ENCODE measurements at regions not wholly inside any gene's neighbourhood (a gene's known extent, or its start where the extent isn't known, plus 50 kb on each side); places are given as distances from the start of the nearest gene placed in this dataset.

GRCh38 chr4:158018221-158018830, 154.5 kb downstream of the GASK1B start:
- TF ChIP-seq EZH2phosphoT487 (IDR thresholded peaks at IDR 0.05; ENCODE audit: low read depth) = no peak
- TF ChIP-seq CTCF (IDR thresholded peaks at IDR 0.05; ENCODE audit: low read depth, low read length) = no peak
- no peak overlapping the region for H2AFZ ChIP-seq (ENCODE audit: low read depth, low read length)
- H3K27me3 ChIP-seq (ENCODE audit: low read depth, low read length) = no peaks in the 10 kb centered on the region
- H3K27ac ChIP-seq (ENCODE audit: low read length) = peak overlapping the region; percentile 23
- peak overlapping the region; percentile 39 for H3K4me2 ChIP-seq (ENCODE audit: low read length)
- no peak overlapping the region for H3K4me3 ChIP-seq (ENCODE audit: low read length)
- no peaks in the 10 kb centered on the region for H3K9me3 ChIP-seq (ENCODE audit: insufficient read depth, low read length)
- no peak overlapping the region for H3K9ac ChIP-seq (ENCODE audit: low read length)
- peaks cover 22% of the 10 kb centered on the region for H3K4me1 ChIP-seq (ENCODE audit: low read length)
- no peaks in the 10 kb centered on the region for H3K36me3 ChIP-seq (replicated peaks; ENCODE audit: low read depth, low read length)
- no peaks in the 10 kb centered on the region for H4K20me1 ChIP-seq (ENCODE audit: insufficient read depth, low read length)
- no peaks in the 10 kb centered on the region for H3K79me2 ChIP-seq (ENCODE audit: low read length)

DNA sequence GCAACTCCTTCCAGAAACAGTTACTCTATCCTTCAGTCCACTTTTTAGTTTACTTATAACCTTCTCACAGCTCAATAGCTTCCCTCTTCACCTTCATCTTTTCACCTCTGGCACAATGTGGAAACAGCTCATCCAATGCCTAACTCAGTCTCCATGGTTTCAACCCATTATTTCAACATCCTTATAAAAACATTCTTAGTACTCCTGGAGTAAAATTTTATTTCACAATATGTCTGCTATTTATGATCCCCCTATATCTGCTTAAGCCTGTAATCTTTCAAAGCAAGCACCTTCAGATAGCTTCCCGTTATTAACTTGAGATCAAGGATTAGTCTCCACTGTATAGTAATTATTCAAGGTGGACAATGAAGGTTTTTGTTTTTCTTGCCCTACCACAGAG, 156.3 kb downstream of the GASK1B start:
- H3K27me3 ChIP-seq (ENCODE audit: low read depth, low read length) = no peaks in the 10 kb centered on the region
- no peak overlapping the region for H3K27ac ChIP-seq (ENCODE audit: low read length)
- no peaks in the 10 kb centered on the region for H3K79me2 ChIP-seq (ENCODE audit: low read length)
- H3K4me1 ChIP-seq (ENCODE audit: low read length) = peaks cover 26% of the 10 kb centered on the region
- H3K4me3 ChIP-seq (ENCODE audit: low read length) = no peak overlapping the region
- H4K20me1 ChIP-seq (ENCODE audit: insufficient read depth, low read length) = no peaks in the 10 kb centered on the region
- TF ChIP-seq EZH2phosphoT487 (IDR thresholded peaks at IDR 0.05; ENCODE audit: low read depth) = no peak
- TF ChIP-seq CTCF (IDR thresholded peaks at IDR 0.05; ENCODE audit: low read depth, low read length) = no peak
- no peak overlapping the region for H2AFZ ChIP-seq (ENCODE audit: low read depth, low read length)
- H3K36me3 ChIP-seq (replicated peaks; ENCODE audit: low read depth, low read length) = no peaks in the 10 kb centered on the region
- no peak overlapping the region for H3K9ac ChIP-seq (ENCODE audit: low read length)
- H3K9me3 ChIP-seq (ENCODE audit: insufficient read depth, low read length) = no peaks in the 10 kb centered on the region
- no peak overlapping the region for H3K4me2 ChIP-seq (ENCODE audit: low read length)

DNA sequence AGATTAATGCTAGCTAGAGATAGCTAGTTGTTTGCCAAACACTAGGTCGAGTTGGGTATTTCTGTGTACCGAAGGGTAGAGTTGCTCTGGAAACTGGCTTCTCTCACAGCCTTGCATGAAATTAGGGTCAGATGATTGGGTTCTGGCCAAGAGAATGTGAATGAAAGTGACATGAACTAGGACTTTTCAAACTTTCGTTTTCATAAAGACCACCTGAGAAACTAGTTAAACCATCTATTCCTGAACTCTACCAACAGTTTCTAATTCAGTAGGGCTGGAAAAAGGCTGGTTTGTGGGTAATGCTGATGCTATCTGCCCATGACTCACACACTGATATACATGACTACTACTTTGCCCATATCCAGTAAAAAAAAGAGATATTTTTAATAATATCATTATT, 157.6 kb downstream of the GASK1B start:
- Histone ChIP-seq H4K20me1 (ENCODE audit: insufficient read depth, low read length) (no peaks in the 10 kb centered on the region), H3K4me1 (ENCODE audit: low read length) (peaks cover 26% of the 10 kb centered on the region), H3K27me3 (ENCODE audit: low read depth, low read length) (no peaks in the 10 kb centered on the region), H3K27ac (ENCODE audit: low read length) (no peak overlapping the region), H3K79me2 (ENCODE audit: low read length) (no peaks in the 10 kb centered on the region), H3K9ac (ENCODE audit: low read length) (no peak overlapping the region), H2AFZ (ENCODE audit: low read depth, low read length) (no peak overlapping the region), H3K4me2 (ENCODE audit: low read length) (no peak overlapping the region), H3K36me3 (replicated peaks; ENCODE audit: low read depth, low read length) (no peaks in the 10 kb centered on the region), H3K9me3 (ENCODE audit: insufficient read depth, low read length) (no peaks in the 10 kb centered on the region), H3K4me3 (ENCODE audit: low read length) (no peak overlapping the region)
- no peak for TF ChIP-seq EZH2phosphoT487 (IDR thresholded peaks at IDR 0.05; ENCODE audit: low read depth)
- no peak for TF ChIP-seq CTCF (IDR thresholded peaks at IDR 0.05; ENCODE audit: low read depth, low read length)

DNA sequence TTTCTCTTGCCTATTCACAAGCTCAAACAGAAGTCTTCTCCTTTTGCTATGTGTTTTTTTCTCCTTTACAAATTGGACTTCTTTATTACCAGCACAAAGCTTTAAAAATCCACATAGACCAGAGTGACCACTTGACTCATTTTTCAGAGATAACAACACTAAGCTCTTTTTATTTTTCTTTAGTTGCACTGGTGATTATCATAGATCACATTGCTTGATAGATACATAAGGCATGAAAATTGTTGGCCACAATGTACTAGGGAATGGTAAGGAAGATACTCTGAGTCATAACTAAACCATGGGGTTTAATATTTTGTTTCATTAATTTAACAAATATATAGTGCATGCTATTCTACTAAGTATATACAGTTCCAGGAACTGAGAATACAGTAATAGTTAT, 159.0 kb downstream of the GASK1B start:
- no peaks in the 10 kb centered on the region for H4K20me1 ChIP-seq (ENCODE audit: insufficient read depth, low read length)
- H3K9me3 ChIP-seq (ENCODE audit: insufficient read depth, low read length) = no peaks in the 10 kb centered on the region
- no peaks in the 10 kb centered on the region for H3K27me3 ChIP-seq (ENCODE audit: low read depth, low read length)
- H3K4me2 ChIP-seq (ENCODE audit: low read length) = no peak overlapping the region
- H3K4me1 ChIP-seq (ENCODE audit: low read length) = peaks cover 25% of the 10 kb centered on the region
- TF ChIP-seq EZH2phosphoT487 (IDR thresholded peaks at IDR 0.05; ENCODE audit: low read depth) (no peak), CTCF (IDR thresholded peaks at IDR 0.05; ENCODE audit: low read depth, low read length) (no peak)
- H3K36me3 ChIP-seq (replicated peaks; ENCODE audit: low read depth, low read length) = no peaks in the 10 kb centered on the region
- H2AFZ ChIP-seq (ENCODE audit: low read depth, low read length) = no peak overlapping the region
- H3K9ac ChIP-seq (ENCODE audit: low read length) = no peak overlapping the region
- no peaks in the 10 kb centered on the region for H3K79me2 ChIP-seq (ENCODE audit: low read length)
- no peak overlapping the region for H3K27ac ChIP-seq (ENCODE audit: low read length)
- H3K4me3 ChIP-seq (ENCODE audit: low read length) = no peak overlapping the region
